ENCODE measurements at regions not wholly inside any gene's neighbourhood (a gene's known extent, or its start where the extent isn't known, plus 50 kb on each side); places are given as distances from the start of the nearest gene placed in this dataset.

DNA sequence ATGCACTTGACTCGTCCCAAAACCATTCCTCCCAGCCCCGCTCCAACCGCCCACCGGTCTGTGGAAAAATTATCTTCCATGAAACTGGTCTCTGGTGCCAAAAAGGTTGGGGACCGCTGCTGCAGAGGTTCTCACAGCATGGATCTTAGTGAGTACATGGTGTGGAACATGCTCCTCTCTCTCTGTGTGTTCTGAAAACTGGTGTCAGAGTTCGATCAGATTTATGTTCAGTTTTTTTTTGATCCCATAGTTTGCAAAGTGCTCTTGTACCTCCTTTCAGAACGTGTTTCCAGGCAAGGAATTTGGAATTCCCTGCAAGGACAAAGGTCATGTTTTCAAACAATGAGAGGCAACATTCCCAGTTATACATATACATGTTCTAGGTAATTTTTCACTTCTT is 61.2 kb upstream of the FAM171A1 start:
- H3F3A ChIP-seq (ENCODE audit: low read depth): no peaks in the 10 kb centered on the region
- no peak overlapping the region for H3K4me3 ChIP-seq (ENCODE audit: low read length, poor library complexity, severe bottlenecking)
- no peaks in the 10 kb centered on the region for H3K36me3 ChIP-seq (ENCODE audit: insufficient read depth, low read length)
- no peaks in the 10 kb centered on the region for H4K20me1 ChIP-seq (ENCODE audit: insufficient read depth, low read length, poor library complexity, severe bottlenecking)
- no peaks in the 10 kb centered on the region for H3K79me2 ChIP-seq (ENCODE audit: insufficient read depth, low read length)
- no peak overlapping the region for H2AFZ ChIP-seq (ENCODE audit: low read length)
- no peaks in the 10 kb centered on the region for H3K9me3 ChIP-seq (ENCODE audit: insufficient read depth, low read depth, low read length)
- H3K4me2 ChIP-seq (ENCODE audit: low read depth, low read length, poor library complexity, severe bottlenecking): no peak overlapping the region
- no peaks in the 10 kb centered on the region for H3K9me2 ChIP-seq (replicated peaks; ENCODE audit: low read depth, low read length)
- H3K4me1 ChIP-seq (ENCODE audit: insufficient read depth, low read length, poor library complexity, severe bottlenecking): no peaks in the 10 kb centered on the region
- H3K27me3 ChIP-seq (ENCODE audit: insufficient read depth, low read length, poor library complexity, severe bottlenecking): no peaks in the 10 kb centered on the region
- no peak for TF ChIP-seq EZH2phosphoT487 (IDR thresholded peaks at IDR 0.05; ENCODE audit: borderline replicate concordance)
- TF ChIP-seq, protein P1, sequence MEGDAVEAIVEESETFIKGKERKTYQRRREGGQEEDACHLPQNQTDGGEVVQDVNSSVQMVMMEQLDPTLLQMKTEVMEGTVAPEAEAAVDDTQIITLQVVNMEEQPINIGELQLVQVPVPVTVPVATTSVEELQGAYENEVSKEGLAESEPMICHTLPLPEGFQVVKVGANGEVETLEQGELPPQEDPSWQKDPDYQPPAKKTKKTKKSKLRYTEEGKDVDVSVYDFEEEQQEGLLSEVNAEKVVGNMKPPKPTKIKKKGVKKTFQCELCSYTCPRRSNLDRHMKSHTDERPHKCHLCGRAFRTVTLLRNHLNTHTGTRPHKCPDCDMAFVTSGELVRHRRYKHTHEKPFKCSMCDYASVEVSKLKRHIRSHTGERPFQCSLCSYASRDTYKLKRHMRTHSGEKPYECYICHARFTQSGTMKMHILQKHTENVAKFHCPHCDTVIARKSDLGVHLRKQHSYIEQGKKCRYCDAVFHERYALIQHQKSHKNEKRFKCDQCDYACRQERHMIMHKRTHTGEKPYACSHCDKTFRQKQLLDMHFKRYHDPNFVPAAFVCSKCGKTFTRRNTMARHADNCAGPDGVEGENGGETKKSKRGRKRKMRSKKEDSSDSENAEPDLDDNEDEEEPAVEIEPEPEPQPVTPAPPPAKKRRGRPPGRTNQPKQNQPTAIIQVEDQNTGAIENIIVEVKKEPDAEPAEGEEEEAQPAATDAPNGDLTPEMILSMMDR (conservative IDR thresholded peaks at IDR 0.05; ENCODE audit: low read length): no peak
- H3K9ac ChIP-seq (ENCODE audit: low read depth, low read length, poor library complexity, severe bottlenecking): no peak overlapping the region

DNA sequence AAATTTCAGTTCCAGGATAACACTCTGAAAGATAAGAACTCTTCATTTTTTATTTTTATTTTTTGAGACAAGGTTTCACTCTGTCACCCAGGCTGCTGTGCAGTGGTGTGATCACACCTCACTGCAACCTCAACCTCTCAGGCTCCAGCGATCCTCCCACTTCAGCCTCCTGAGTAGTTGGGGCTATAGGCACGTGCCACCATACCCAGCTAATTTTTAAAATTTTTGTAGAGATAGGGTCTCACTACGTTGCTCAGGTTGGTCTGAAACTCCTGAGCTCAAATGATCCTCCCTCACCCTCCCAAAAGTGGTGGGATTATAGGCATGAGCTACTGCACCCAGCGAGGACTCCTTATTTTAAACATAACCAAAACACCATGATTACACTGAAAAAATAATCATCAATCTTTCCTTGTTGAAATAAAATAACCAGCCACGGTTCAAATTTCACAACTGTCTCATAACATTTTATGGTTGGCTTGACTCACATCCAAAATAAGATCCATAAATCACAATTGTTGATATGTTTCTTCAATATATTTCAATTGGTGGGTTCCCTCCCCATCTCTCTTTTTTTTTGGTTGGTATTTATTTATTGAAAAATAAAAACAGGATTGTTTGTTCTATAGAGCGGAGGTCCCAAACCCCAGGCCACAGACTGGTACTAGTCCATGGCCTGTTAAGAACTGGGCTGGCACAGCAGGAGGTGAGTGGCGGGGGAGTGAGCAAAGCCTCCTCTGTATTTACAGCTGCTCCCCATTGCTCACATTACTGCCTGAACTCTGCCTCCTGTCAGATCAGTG is 60.1 kb upstream of the FAM171A1 start:
- Histone ChIP-seq H3K79me2 (ENCODE audit: insufficient read depth, low read length) (no peaks in the 10 kb centered on the region), H3K9me3 (ENCODE audit: insufficient read depth, low read depth, low read length) (no peaks in the 10 kb centered on the region), H3K4me3 (ENCODE audit: low read length, poor library complexity, severe bottlenecking) (no peak overlapping the region), H3K4me2 (ENCODE audit: low read depth, low read length, poor library complexity, severe bottlenecking) (no peak overlapping the region), H2AFZ (ENCODE audit: low read length) (no peak overlapping the region), H3K9me2 (replicated peaks; ENCODE audit: low read depth, low read length) (no peaks in the 10 kb centered on the region), H3K9ac (ENCODE audit: low read depth, low read length, poor library complexity, severe bottlenecking) (no peak overlapping the region), H3K4me1 (ENCODE audit: insufficient read depth, low read length, poor library complexity, severe bottlenecking) (no peaks in the 10 kb centered on the region), H3K36me3 (ENCODE audit: insufficient read depth, low read length) (no peaks in the 10 kb centered on the region), H3F3A (ENCODE audit: low read depth) (no peaks in the 10 kb centered on the region), H4K20me1 (ENCODE audit: insufficient read depth, low read length, poor library complexity, severe bottlenecking) (no peaks in the 10 kb centered on the region), H3K27me3 (ENCODE audit: insufficient read depth, low read length, poor library complexity, severe bottlenecking) (no peaks in the 10 kb centered on the region)
- TF ChIP-seq EZH2phosphoT487 (IDR thresholded peaks at IDR 0.05; ENCODE audit: borderline replicate concordance): no peak
- TF ChIP-seq, protein P1 (conservative IDR thresholded peaks at IDR 0.05; ENCODE audit: low read length): no peak

DNA sequence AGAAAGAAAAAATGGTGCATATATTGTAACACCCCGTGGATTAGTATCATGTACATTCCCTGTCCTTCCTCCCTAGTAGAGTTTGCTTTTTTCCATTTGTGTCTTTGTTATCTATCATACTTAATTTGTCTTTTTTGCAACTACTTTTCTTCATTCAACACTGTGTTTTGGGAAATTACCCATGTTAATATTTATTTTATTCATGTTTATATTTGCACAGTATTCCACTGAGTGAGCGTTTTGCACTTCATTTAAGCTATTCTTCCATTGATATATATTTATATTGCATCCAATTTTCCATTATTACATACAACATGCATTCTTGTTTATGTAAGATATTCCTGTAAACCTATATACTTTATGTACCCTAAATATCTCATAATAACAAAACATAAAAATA is 57.6 kb upstream of the FAM171A1 start:
- H3K4me2 ChIP-seq (ENCODE audit: low read depth, low read length, poor library complexity, severe bottlenecking): no peak overlapping the region
- no peaks in the 10 kb centered on the region for H3K27me3 ChIP-seq (ENCODE audit: insufficient read depth, low read length, poor library complexity, severe bottlenecking)
- TF ChIP-seq, protein P1 (conservative IDR thresholded peaks at IDR 0.05; ENCODE audit: low read length): no peak
- TF ChIP-seq EZH2phosphoT487 (IDR thresholded peaks at IDR 0.05; ENCODE audit: borderline replicate concordance): no peak
- H2AFZ ChIP-seq (ENCODE audit: low read length): no peak overlapping the region
- no peak overlapping the region for H3K9ac ChIP-seq (ENCODE audit: low read depth, low read length, poor library complexity, severe bottlenecking)
- H3F3A ChIP-seq (ENCODE audit: low read depth): no peaks in the 10 kb centered on the region
- no peak overlapping the region for H3K4me3 ChIP-seq (ENCODE audit: low read length, poor library complexity, severe bottlenecking)
- no peaks in the 10 kb centered on the region for H3K79me2 ChIP-seq (ENCODE audit: insufficient read depth, low read length)
- no peaks in the 10 kb centered on the region for H3K9me2 ChIP-seq (replicated peaks; ENCODE audit: low read depth, low read length)
- no peaks in the 10 kb centered on the region for H3K4me1 ChIP-seq (ENCODE audit: insufficient read depth, low read length, poor library complexity, severe bottlenecking)
- no peaks in the 10 kb centered on the region for H4K20me1 ChIP-seq (ENCODE audit: insufficient read depth, low read length, poor library complexity, severe bottlenecking)
- H3K9me3 ChIP-seq (ENCODE audit: insufficient read depth, low read depth, low read length): no peaks in the 10 kb centered on the region
- H3K36me3 ChIP-seq (ENCODE audit: insufficient read depth, low read length): no peaks in the 10 kb centered on the region

All from Loucy (cell line).